Endothelial cell of umbilical vein (primary cell): ENCODE measurements at regions not wholly inside any gene's neighbourhood (a gene's known extent, or its start where the extent isn't known, plus 50 kb on each side); places are given as distances from the start of the nearest gene placed in this dataset.

Experiments used
- BruUV-seq: library from RNA; stranded (reverse); fragments of 400-500 nt; replicated peaks from 2 replicates; lab custom pipeline; 2021; lab: Mats Ljungman, UMichigan
- CTCF ChIA-PET: fragments of 300-600, 350-600 bp; sonication (Branson Sonifier 250); formaldehyde crosslinking; loops from one replicate; lab custom pipeline; 2021; ENCODE audit warnings: antibody characterized with exemption, inconsistent platforms; lab: Charles Lee
- POLR2A ChIA-PET: fragments of 300-600, 350-600 bp; sonication (Branson Sonifier 250); formaldehyde crosslinking; loops from one replicate; lab custom pipeline; 2021; ENCODE audit warnings: antibody characterized with exemption, inconsistent platforms; lab: Charles Lee
- DNase-seq: peaks from one replicate; pipeline ENCODE4 v3.0.0-alpha.2; 2011; ENCODE audit warnings: low read depth, low spot score
- FAIRE-seq: peaks from 2 replicates; lab custom pipeline; 2011; peaks lifted over from hg19 to GRCh38; lab: Jason Lieb, UNC
- H2AFZ ChIP-seq: 2 replicates; pipeline ENCODE4 v1.6.0; 2012; ENCODE audit warnings: low read depth, low read length, control low read depth, inconsistent platforms
- H3K27ac ChIP-seq: 2 replicates; pipeline ENCODE4 v1.5.1; 2011; ENCODE audit warnings: low read depth, mild to moderate bottlenecking, control low read depth, low read length, moderate library complexity; ENCODE audit not compliant: insufficient read depth
- H3K27me3 ChIP-seq, 2 experiments: 2 replicates each; pipeline versions ENCODE4 v1.6.0 to v1.6.1; 2011; ENCODE audit warnings: low read length in 2 of 2, mixed read lengths in 1 of 2; ENCODE audit not compliant: control insufficient read depth in 2 of 2, insufficient read depth in 2 of 2
- H3K36me3 ChIP-seq, 2 experiments: 2 replicates in 1 of 2; 3 replicates in 1 of 2; pipeline ENCODE4 v1.5.1; 2011; ENCODE audit warnings: low read length in 2 of 2, mild to moderate bottlenecking in 1 of 2, moderate library complexity in 1 of 2; ENCODE audit not compliant: control insufficient read depth in 2 of 2, insufficient read depth in 2 of 2; ENCODE audit errors: extremely low read depth in 1 of 2
- H3K4me1 ChIP-seq: 3 replicates; pipeline ENCODE4 v1.5.1; 2011; ENCODE audit warnings: mild to moderate bottlenecking, low read length; ENCODE audit not compliant: control insufficient read depth, insufficient read depth; ENCODE audit errors: extremely low read depth
- H3K4me2 ChIP-seq: 2 replicates; pipeline ENCODE4 v1.6.1; 2011; ENCODE audit warnings: low read length, control low read depth, mixed read lengths; ENCODE audit not compliant: insufficient read depth
- H3K4me3 ChIP-seq, 3 experiments: fragments of 200-600 bp in 1 of 3; sonication (generic), shearing (Covaris generic) in 1 of 3; replicated peaks in 1 of 3; 2 replicates each; pipeline ENCODE4 v1.5.1; 2011 to 2016; ENCODE audit warnings: control low read depth in 3 of 3, low read length in 3 of 3, mild to moderate bottlenecking in 2 of 3, inconsistent platforms in 1 of 3, low read depth in 1 of 3, moderate library complexity in 1 of 3; ENCODE audit not compliant: insufficient read depth in 1 of 3
- H3K79me2 ChIP-seq: 2 replicates; pipeline ENCODE4 v1.6.0; 2012; ENCODE audit warnings: low read length, inconsistent platforms; ENCODE audit not compliant: control insufficient read depth, insufficient read depth
- H3K9ac ChIP-seq: replicated peaks from 2 replicates; pipeline ENCODE3; 2011; ENCODE audit warnings: low read length, control low read depth; ENCODE audit not compliant: insufficient read depth; ENCODE audit errors: extremely low read depth
- H3K9me1 ChIP-seq: replicated peaks from 3 replicates; pipeline ENCODE4 v1.6.0; 2011; ENCODE audit warnings: mild to moderate bottlenecking, low read length; ENCODE audit not compliant: control insufficient read depth, insufficient read depth; ENCODE audit errors: extremely low read depth
- H3K9me3 ChIP-seq: replicated peaks from 2 replicates; pipeline ENCODE4 v1.5.1; 2012; ENCODE audit warnings: low read length, inconsistent platforms; ENCODE audit not compliant: control insufficient read depth, insufficient read depth
- H4K20me1 ChIP-seq: replicated peaks from 2 replicates; pipeline ENCODE3; 2011; ENCODE audit warnings: mild to moderate bottlenecking, low read length; ENCODE audit not compliant: control insufficient read depth, insufficient read depth; ENCODE audit errors: extremely low read depth
- CTCF ChIP-seq, 2 donors: IDR thresholded peaks; 1 replicate in 1 of 2; 2 replicates in 1 of 2; pipeline ENCODE4 v1.5.1; 2011; ENCODE audit warnings: low read length in 2 of 2, mild to moderate bottlenecking in 2 of 2, moderate library complexity in 2 of 2, control low read depth in 1 of 2, inconsistent platforms in 1 of 2, low read depth in 1 of 2; ENCODE audit not compliant: insufficient read depth in 1 of 2; ENCODE audit errors: extremely low read depth in 1 of 2
- EZH2 ChIP-seq: IDR thresholded peaks from 2 replicates; pipeline ENCODE4 v1.6.1; 2012; ENCODE audit warnings: borderline replicate concordance, low read depth, mild to moderate bottlenecking, moderate library complexity, low read length, inconsistent platforms; ENCODE audit not compliant: severe bottlenecking
- FOS ChIP-seq: IDR thresholded peaks from 2 replicates; pipeline ENCODE4 v1.6.1; 2011; ENCODE audit warnings: mild to moderate bottlenecking, low read length, moderate library complexity, borderline replicate concordance; ENCODE audit not compliant: insufficient read depth
- GATA2 ChIP-seq: IDR thresholded peaks from 2 replicates; pipeline ENCODE4 v1.7.0; 2011; ENCODE audit warnings: low read depth, mild to moderate bottlenecking, moderate library complexity, mixed read lengths, low read length; ENCODE audit not compliant: insufficient read length, insufficient read depth
- JUN ChIP-seq: IDR thresholded peaks from 2 replicates; pipeline ENCODE4 v1.6.1; 2011; ENCODE audit warnings: borderline replicate concordance, low read depth; ENCODE audit not compliant: insufficient read length, insufficient read depth
- MYC ChIP-seq: IDR thresholded peaks from one replicate; pipeline ENCODE4 v1.6.1; 2011; ENCODE audit warnings: mild to moderate bottlenecking, low read depth, low read length
- POLR2A ChIP-seq: IDR thresholded peaks from 2 replicates; pipeline ENCODE4 v1.6.1; 2012; ENCODE audit warnings: low read depth, mild to moderate bottlenecking, control low read depth, low read length
- POLR2AphosphoS5 ChIP-seq: IDR thresholded peaks from 2 replicates; pipeline ENCODE4 v1.6.1; 2012; ENCODE audit warnings: low read depth, mild to moderate bottlenecking, control low read depth, low read length, moderate library complexity; ENCODE audit not compliant: insufficient read depth
- dilution Hi-C: fragments of 300-500 bp; cut with MboI; formaldehyde crosslinking; loops from one replicate; pipeline ENCODE4 v1.15.0; 2019; ENCODE audit warnings: low sequenced_read_pairs; ENCODE audit not compliant: extremely low pct_ligation_motif_present
- intact Hi-C: fragments of 100-400 bp; cut with micrococcal nuclease; formaldehyde crosslinking; loops from one replicate; pipeline ENCODE4 v1.10.0; 2022
- TF ChIP-seq, protein P1 (sequence below): IDR thresholded peaks from 2 replicates; pipeline ENCODE4 v1.6.1; 2011; ENCODE audit not compliant: insufficient read depth, insufficient read length

DNA sequence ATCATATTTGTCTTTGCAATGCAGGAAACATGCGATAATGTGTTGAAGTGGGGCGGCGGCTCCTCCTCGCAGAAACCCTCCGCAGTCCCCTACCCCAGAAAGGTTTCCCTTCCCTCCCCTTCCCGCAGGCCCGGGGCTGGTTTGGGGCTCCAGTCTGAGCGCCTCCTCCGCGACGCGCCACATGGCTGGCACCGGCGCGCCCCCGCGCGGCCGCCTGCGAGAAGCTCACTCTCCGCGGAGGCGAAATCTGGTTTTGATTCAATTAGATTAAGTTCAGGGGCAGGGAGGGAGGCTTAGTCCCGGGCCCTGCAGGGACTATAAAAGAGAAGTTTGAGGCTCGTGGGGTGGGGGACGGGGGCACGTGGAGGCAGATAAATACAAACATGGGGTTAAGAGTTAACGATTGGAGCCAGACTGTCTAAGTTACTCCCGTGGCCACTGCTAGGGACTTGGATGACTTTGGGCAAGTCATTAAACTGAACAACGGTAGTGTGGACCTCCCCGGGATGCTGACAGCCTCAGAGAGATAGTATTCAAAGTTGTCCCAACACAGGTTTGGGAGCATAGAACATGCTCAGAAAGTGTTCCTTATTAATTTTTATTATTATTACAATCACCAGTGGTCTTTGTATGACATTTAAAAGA, 69.4 kb downstream of the MSX2 start:
- no peak overlapping the region for H3K9ac ChIP-seq
- no peaks in the 10 kb centered on the region for H3K4me1 ChIP-seq
- peak; percentile 42 for FAIRE-seq
- TF ChIP-seq MYC (no peak), POLR2A (no peak), CTCF (IDR thresholded peaks at IDR 0.05; ENCODE audit: extremely low read depth in 1 of 2, insufficient read depth in 1 of 2, low read depth in 1 of 2, low read length in 2 of 2) (peak; percentile 74 to 78)
- H3K9me1 ChIP-seq = no peaks in the 10 kb centered on the region
- CTCF ChIA-PET = interaction anchor here (0.6 to 3.6 kb wide), 9 partner anchors 10 to 1175 kb away, joined by 3 to 72 read pairs (median 4); no protein-coding TSS in a partner anchor
- H4K20me1 ChIP-seq = no peaks in the 10 kb centered on the region
- no peak overlapping the region for H3K27ac ChIP-seq
- dilution Hi-C loops = no loop called here
- no peaks in the 10 kb centered on the region for H3K27me3 ChIP-seq
- intact Hi-C loops = no loop called here
- no peak overlapping the region for H3K4me3 ChIP-seq
- H2AFZ ChIP-seq = no peak overlapping the region
- BruUV-seq = no TSS peak
- peak; percentile 4 for DNase-seq
- H3K36me3 ChIP-seq = no peaks in the 10 kb centered on the region
- H3K4me2 ChIP-seq = no peak overlapping the region
- H3K79me2 ChIP-seq = no peaks in the 10 kb centered on the region
- POLR2A ChIA-PET = no interaction called here
- H3K9me3 ChIP-seq = no peaks in the 10 kb centered on the region

- H3K9me3 ChIP-seq = no peaks in the 10 kb centered on the region
- H3K9ac ChIP-seq = no peak overlapping the region
- no peak overlapping the region for H2AFZ ChIP-seq
- DNase-seq (no peak), FAIRE-seq (no peak)
- BruUV-seq = no TSS peak
- dilution Hi-C loops (no loop called here), intact Hi-C loops (no loop called here)
- H3K27ac ChIP-seq = no peak overlapping the region
- ChIA-PET CTCF (interaction anchor here (0.9 to 3.6 kb wide), 5 partner anchors 11 to 1175 kb away, joined by 3 to 72 read pairs (median 4); no protein-coding TSS in a partner anchor), POLR2A (no interaction called here)
- TF ChIP-seq, protein P1, sequence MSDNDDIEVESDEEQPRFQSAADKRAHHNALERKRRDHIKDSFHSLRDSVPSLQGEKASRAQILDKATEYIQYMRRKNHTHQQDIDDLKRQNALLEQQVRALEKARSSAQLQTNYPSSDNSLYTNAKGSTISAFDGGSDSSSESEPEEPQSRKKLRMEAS = no peak
- TF ChIP-seq GATA2 (no peak), JUN (no peak), POLR2AphosphoS5 (no peak), FOS (no peak), CTCF (IDR thresholded peaks at IDR 0.05; ENCODE audit: extremely low read depth in 1 of 2, insufficient read depth in 1 of 2, low read depth in 1 of 2, low read length in 2 of 2) (no peak), MYC (no peak), POLR2A (no peak), EZH2 (no peak)
- H3K27me3 ChIP-seq = no peaks in the 10 kb centered on the region
- H3K9me1 ChIP-seq = no peaks in the 10 kb centered on the region
- H3K4me2 ChIP-seq = no peak overlapping the region
- no peaks in the 10 kb centered on the region for H3K36me3 ChIP-seq
- H3K4me3 ChIP-seq = no peak overlapping the region
- no peaks in the 10 kb centered on the region for H4K20me1 ChIP-seq
- no peaks in the 10 kb centered on the region for H3K79me2 ChIP-seq
- H3K4me1 ChIP-seq = no peaks in the 10 kb centered on the region
Observed at GRCh38 chr5:174793076-174793475, 68.7 kb downstream of the MSX2 start.
